ENCODE measurements at regions not wholly inside any gene's neighbourhood (a gene's known extent, or its start where the extent isn't known, plus 50 kb on each side); places are given as distances from the start of the nearest gene placed in this dataset.

- TF ChIP-seq CTCF (IDR thresholded peaks at IDR 0.05; ENCODE audit: insufficient read depth, low read depth, low read length) (no peak), EZH2 (IDR thresholded peaks at IDR 0.05; ENCODE audit: insufficient read depth, low read length) (no peak)
These were observed 295.1 kb downstream of the FGF9 start for GRCh38 chr13:21966014-21966413.
